NCI-H2029 (cell line): ENCODE measurements at regions not wholly inside any gene's neighbourhood (a gene's known extent, or its start where the extent isn't known, plus 50 kb on each side); places are given as distances from the start of the nearest gene placed in this dataset.
"Not testable (repeated sequence)": the region's sequence is repeated elsewhere in the genome, so short reads cannot be mapped to it uniquely, and the experiment has no call there.

Source experiments
- DNase-seq: peaks from one replicate; lab custom pipeline; 2025; lab: John Stamatoyannopoulos, UW

- no peak for DNase-seq
Observed at GRCh38 chr1:73218995-73219546, 936.7 kb upstream of the NEGR1 start.

- DNase-seq = no peak
Observed at GRCh38 chr1:73205294-73205973, 923.1 kb upstream of the NEGR1 start.

DNA sequence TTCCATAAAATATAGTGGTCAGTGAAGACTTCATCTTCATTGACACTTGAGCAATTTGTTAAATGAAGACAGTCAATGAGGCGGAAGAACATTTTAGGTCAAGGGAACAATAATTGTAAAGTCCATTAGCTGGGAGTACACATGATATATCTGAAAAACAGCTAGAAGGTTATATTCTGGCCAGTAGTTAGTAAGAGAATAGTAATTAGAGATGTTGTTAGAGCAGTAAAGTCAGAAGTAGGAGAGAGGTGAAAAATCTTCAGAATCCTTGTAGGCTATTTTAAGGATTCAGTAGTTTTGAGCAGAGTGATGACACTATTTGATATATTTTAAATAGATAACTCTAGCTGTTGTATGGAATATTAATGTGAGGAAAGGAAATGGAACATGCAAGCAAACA lies 915.6 kb upstream of the NEGR1 start:
- no peak for DNase-seq

- DNase-seq = no peak
Observed at GRCh38 chr1:73194965-73195364, 912.6 kb upstream of the NEGR1 start.

DNA sequence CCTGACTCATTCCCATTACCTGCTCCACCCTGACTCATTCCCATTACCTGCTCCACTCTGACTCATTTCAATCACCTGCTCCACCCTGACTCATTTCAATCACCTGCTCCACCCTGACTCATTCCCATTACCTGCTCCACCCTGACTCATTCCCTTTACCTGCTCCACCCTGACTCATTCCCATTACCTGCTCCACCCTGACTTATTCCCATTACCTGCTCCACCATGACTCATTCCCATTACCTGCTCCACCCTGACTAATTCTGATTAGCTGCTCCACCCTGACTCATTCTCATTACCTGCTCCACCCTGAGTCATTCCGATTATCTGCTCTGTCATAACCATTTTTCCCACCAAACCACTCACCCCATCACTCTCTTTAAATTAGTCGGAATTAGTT lies 901.2 kb upstream of the NEGR1 start:
- DNase-seq = not testable (repeated sequence)

DNA sequence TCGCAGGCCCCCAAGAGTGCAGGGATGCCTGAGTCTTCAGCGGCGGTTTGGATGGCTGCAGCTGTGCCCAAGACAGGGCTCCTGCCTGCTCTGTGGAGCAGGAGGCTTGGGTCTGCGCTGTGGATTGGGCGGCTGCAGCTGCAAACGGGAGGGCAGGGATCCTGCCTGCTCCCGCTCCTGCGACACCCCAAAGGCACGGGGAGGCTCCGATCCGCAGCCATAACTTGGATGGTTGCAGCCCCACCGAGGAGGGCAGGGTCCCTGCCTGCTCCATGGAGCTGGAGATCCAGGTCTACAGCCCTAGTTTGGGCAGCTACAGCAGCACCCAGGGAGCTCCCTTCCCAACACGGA lies 898.8 kb upstream of the NEGR1 start:
- DNase-seq = no peak

GRCh38 chr1:73180397-73181189 lies 898.3 kb upstream of the NEGR1 start:
- DNase-seq = no peak

DNA sequence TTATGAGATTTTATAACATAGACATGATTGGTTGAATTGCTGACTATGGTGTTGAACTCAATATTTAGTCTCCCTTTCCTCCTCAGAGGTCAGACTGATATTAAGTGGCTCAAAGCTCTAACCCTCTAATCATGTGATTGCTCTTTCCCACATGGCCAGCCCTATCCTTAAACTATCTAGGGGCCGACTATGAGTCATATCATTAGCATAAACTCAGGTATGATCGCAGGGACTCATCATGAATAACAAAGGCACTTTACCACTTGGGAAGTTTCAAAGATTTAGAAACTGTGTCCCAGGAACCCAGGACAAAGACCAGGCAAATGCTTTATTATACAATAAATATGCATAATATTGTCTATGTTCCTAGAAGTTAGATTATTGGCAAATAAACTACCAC lies 894.6 kb upstream of the NEGR1 start:
- DNase-seq = no peak

GRCh38 chr1:73167009-73167657 lies 884.8 kb upstream of the NEGR1 start:
- no peak for DNase-seq

DNA sequence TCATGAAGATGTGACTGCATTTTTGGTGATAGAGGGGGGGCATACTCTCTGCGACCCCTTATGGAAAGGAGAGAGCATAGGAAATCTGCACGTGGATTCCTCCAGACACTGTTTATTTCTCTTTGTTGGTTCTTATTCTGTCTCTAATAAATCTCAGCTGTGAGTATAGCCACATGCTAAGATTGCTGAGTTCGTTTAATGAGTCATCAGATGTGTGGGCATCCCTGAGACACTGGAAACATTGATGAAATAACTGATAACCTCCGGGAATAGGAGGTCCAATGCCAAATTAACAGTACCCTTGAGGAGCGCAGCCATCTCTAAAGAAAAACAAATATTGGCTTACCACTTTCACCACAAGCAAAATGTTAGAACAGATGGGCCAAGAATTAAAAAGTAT lies 880.2 kb upstream of the NEGR1 start:
- no peak for DNase-seq

DNA sequence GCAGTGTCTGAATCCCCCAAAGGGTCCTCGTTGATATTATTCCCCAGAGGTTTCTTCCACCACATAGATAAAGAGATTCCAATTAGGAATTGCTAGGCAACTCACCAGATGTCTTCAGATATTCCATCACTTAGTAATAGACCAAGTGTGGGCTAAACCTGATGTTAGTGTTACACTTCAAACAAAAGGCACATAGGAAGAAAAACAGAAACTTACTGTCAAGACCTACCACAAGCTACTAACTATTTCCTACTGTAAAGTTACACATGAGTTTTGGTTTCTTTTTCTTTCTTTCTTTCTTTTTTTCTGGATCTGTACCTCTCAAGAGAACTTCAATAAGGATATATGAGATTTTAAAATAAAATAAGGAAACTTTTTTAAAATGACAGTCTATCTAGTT lies 879.1 kb upstream of the NEGR1 start:
- no peak for DNase-seq

- DNase-seq = no peak
Observed at GRCh38 chr1:73160759-73161158, 878.4 kb upstream of the NEGR1 start.

- no peak for DNase-seq
Observed at GRCh38 chr1:73144311-73144710, 862.0 kb upstream of the NEGR1 start.

GRCh38 chr1:73136975-73137374 lies 854.6 kb upstream of the NEGR1 start:
- DNase-seq = no peak

DNA sequence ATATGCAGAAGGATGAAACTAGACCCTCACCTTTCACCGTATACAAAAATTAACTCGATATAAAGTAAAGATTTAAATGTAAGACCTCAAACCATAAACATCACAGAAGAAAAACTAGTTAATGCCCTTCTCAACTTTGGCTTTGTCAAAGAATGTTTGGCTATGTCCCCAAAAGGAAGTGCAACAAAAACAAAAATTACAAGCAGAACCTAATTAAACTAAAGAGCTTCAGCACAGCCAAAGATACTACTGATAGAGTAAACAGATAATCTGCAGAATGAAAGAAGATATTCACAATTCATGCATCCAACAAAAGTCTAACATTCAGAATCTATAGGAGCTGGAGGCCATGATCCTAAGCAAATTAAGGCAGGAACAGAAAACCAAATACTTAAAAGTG lies 824.6 kb upstream of the NEGR1 start:
- no peak for DNase-seq

DNA sequence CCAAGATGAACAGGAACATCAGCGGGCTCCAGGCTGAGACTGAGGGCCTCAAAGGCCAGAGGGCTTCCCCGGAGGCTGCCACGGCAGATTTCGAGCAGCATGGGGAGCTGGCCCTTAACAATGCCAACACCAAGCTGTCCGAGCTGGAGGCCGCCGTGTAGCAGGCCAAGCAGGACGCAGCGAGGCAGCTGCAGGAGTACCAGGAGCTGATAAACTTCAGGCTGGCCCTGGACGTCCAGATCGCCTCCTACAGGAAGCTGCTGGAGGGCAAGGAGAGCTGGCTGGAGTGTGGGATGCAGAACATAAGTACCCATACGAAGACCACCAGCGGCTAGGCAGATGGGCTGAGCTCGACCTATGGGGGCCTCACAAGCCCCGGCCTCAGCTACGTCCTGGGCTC lies 823.4 kb upstream of the NEGR1 start:
- no peak for DNase-seq

GRCh38 chr1:73104749-73105148 lies 822.4 kb upstream of the NEGR1 start:
- no peak for DNase-seq

- no peak for DNase-seq
Observed at GRCh38 chr1:73100216-73100615, 817.9 kb upstream of the NEGR1 start.

DNA sequence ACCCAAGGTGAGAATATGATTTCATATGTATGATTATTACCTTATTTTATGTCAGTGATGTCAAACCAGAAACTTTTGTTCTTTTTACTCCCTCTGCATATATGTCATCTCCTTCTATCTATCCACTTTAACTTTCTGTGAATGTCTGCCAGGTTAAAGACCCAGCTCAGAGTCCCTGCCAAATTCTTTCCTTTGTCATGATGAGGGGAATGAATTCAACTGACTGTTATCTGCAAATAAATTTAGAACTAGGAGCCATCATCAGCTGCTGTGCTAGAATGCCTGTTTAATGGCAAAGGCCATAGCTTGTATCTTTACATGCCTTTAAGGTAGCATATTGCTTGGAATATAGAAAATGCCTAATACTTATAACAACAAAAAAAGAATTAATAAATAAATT lies 815.6 kb upstream of the NEGR1 start:
- no peak for DNase-seq

DNA sequence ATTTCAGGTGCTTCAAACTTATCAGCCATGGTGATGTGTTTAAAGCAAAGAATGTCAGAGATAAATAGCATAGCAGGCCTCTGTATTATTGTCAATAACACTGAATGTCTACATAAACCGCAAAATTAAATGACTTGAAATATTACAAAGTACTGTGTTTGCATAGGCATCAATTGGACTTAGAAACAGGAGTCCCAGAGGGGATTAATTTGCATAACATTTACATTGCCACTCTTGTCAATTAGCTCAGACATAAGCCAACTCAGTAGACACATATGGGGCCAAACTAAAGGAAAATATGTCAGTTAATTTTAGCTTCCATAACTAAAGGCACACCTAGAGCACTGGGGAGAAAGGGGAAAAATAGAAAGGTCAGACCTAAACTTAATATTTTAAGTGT lies 814.5 kb upstream of the NEGR1 start:
- no peak for DNase-seq

DNA sequence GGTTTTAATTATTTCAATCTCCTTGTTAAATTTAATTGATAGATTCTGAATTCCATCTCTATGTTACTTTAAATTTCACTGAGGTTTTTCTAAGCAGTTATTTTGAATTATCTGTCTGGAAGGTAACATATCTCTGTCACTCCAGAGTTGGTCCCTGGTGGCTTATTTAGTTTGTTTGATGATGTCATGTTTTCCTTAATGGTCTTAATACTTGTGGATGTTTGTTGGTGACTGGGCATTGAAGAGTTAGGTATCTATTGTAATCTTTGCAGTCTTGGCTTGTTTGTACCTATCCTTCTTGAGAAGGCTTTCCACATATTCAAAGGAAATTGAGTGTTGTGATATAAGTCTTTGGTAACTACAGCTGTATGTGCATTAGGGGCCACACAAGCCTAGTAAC lies 810.0 kb upstream of the NEGR1 start:
- DNase-seq = no peak

GRCh38 chr1:73066866-73067265 lies 784.5 kb upstream of the NEGR1 start:
- DNase-seq = no peak
